Testis (tissue), 2 donors: ENCODE measurements at regions not wholly inside any gene's neighbourhood (a gene's known extent, or its start where the extent isn't known, plus 50 kb on each side); places are given as distances from the start of the nearest gene placed in this dataset.

Experiments
- DNase-seq: peaks from one replicate; pipeline ENCODE4 v3.0.0-alpha.2; 2019
- H3K27ac ChIP-seq, 2 donors: fragments of 200-600 bp; sonication (generic); one replicate each; pipeline ENCODE4 v1.5.1; 2019
- H3K27me3 ChIP-seq: fragments of 200-600 bp; sonication (generic); one replicate; pipeline ENCODE4 v1.5.1; 2019
- H3K36me3 ChIP-seq: fragments of 200-600 bp; sonication (generic); one replicate; pipeline ENCODE4 v1.5.1; 2017; ENCODE audit warnings: low read depth; ENCODE audit errors: missing control alignments
- H3K4me1 ChIP-seq: fragments of 200-600 bp; sonication (generic); one replicate; pipeline ENCODE4 v1.5.1; 2019
- H3K4me3 ChIP-seq, 2 donors: fragments of 200-600 bp; sonication (generic); one replicate each; pipeline ENCODE4 v1.5.1; 2017 to 2019
- H3K9me3 ChIP-seq: fragments of 200-600 bp; sonication (generic); one replicate; pipeline ENCODE4 v1.5.1; 2017
- CTCF ChIP-seq, 3 experiments: fragments of 450-650 bp in 2 of 3; fragments of 200-600 bp in 1 of 3; sonication (generic) in 1 of 3; IDR thresholded peaks; one replicate each; pipeline ENCODE4 v1.5.1; 2016 to 2019; ENCODE audit warnings: antibody characterized with exemption in 3 of 3, mild to moderate bottlenecking in 2 of 3, moderate library complexity in 1 of 3
- POLR2A ChIP-seq: fragments of 450-650 bp; IDR thresholded peaks from one replicate; pipeline ENCODE4 v1.6.1; 2017; ENCODE audit warnings: antibody characterized with exemption, mild to moderate bottlenecking, moderate library complexity
- WGBS, 2 donors: methylation state at CpG; one replicate each; pipeline ENCODE4 v1.1.5; 2018; 5-methylcytosine and 5-hydroxymethylcytosine counted together
- intact Hi-C: fragments of 100-400 bp; cut with DNase I; formaldehyde crosslinking; loops from one replicate; pipeline ENCODE4 v1.15.1; 2023; ENCODE audit warnings: low total_unique reads

GRCh38 chr6:84408028-84408427 lies 180.6 kb upstream of the CEP162 start:
- no peak overlapping the region for H3K27ac ChIP-seq
- no peak for DNase-seq
- H3K36me3 ChIP-seq = no peaks in the 10 kb centered on the region
- TF ChIP-seq POLR2A (no peak), CTCF (IDR thresholded peaks at IDR 0.05) (no peak)
- H3K27me3 ChIP-seq = no peaks in the 10 kb centered on the region
- H3K9me3 ChIP-seq = no peaks in the 10 kb centered on the region
- no peaks in the 10 kb centered on the region for H3K4me1 ChIP-seq
- intact Hi-C loops = no loop called here
- no peak overlapping the region for H3K4me3 ChIP-seq
- 78 to 90% methylated on average over 4 of the region's 4 CpGs for WGBS, 2 donors

GRCh38 chr6:84403545-84403944 lies 176.1 kb upstream of the CEP162 start:
- Histone ChIP-seq H3K27me3 (no peaks in the 10 kb centered on the region), H3K36me3 (no peaks in the 10 kb centered on the region), H3K27ac (no peak overlapping the region), H3K4me3 (no peak overlapping the region), H3K9me3 (no peaks in the 10 kb centered on the region), H3K4me1 (no peaks in the 10 kb centered on the region)
- TF ChIP-seq CTCF (IDR thresholded peaks at IDR 0.05) = no peak
- TF ChIP-seq POLR2A = no peak
- no peak for DNase-seq
- intact Hi-C loops = no loop called here

GRCh38 chr6:84399003-84399402 lies 171.6 kb upstream of the CEP162 start:
- TF ChIP-seq CTCF (IDR thresholded peaks at IDR 0.05) = no peak
- TF ChIP-seq POLR2A = no peak
- H3K27me3 ChIP-seq = no peaks in the 10 kb centered on the region
- H3K4me1 ChIP-seq = no peaks in the 10 kb centered on the region
- no peak overlapping the region for H3K27ac ChIP-seq
- no peak for DNase-seq
- no peaks in the 10 kb centered on the region for H3K36me3 ChIP-seq
- H3K9me3 ChIP-seq = no peaks in the 10 kb centered on the region
- no peak overlapping the region for H3K4me3 ChIP-seq
- intact Hi-C loops = no loop called here
- WGBS, 2 donors = 75% methylated on average over 2 of the region's 2 CpGs

- intact Hi-C loops = no loop called here
- TF ChIP-seq CTCF (IDR thresholded peaks at IDR 0.05) (no peak), POLR2A (no peak)
- Histone ChIP-seq H3K4me3 (no peak overlapping the region), H3K4me1 (no peaks in the 10 kb centered on the region), H3K9me3 (no peaks in the 10 kb centered on the region), H3K36me3 (no peaks in the 10 kb centered on the region), H3K27ac (no peak overlapping the region), H3K27me3 (no peaks in the 10 kb centered on the region)
- 80 to 81% methylated on average over 3 of the region's 3 CpGs for WGBS, 2 donors
- no peak for DNase-seq
Measured at GRCh38 chr6:84392261-84392660, 164.8 kb upstream of the CEP162 start.

GRCh38 chr6:84390851-84391250 lies 163.4 kb upstream of the CEP162 start:
- H3K4me1 ChIP-seq = no peaks in the 10 kb centered on the region
- intact Hi-C loops = no loop called here
- H3K9me3 ChIP-seq = no peaks in the 10 kb centered on the region
- 62 to 73% methylated on average over 2 of the region's 2 CpGs for WGBS, 2 donors
- no peak overlapping the region for H3K27ac ChIP-seq
- no peaks in the 10 kb centered on the region for H3K36me3 ChIP-seq
- no peak overlapping the region for H3K4me3 ChIP-seq
- no peaks in the 10 kb centered on the region for H3K27me3 ChIP-seq
- TF ChIP-seq CTCF (IDR thresholded peaks at IDR 0.05) (no peak), POLR2A (no peak)
- DNase-seq = no peak
